ENCODE measurements at regions not wholly inside any gene's neighbourhood (a gene's known extent, or its start where the extent isn't known, plus 50 kb on each side); places are given as distances from the start of the nearest gene placed in this dataset.

GRCh38 chr5:3957658-3958057, 362.0 kb downstream of the IRX1 start:
- no peak for DNase-seq (ENCODE audit: low spot score)

DNA sequence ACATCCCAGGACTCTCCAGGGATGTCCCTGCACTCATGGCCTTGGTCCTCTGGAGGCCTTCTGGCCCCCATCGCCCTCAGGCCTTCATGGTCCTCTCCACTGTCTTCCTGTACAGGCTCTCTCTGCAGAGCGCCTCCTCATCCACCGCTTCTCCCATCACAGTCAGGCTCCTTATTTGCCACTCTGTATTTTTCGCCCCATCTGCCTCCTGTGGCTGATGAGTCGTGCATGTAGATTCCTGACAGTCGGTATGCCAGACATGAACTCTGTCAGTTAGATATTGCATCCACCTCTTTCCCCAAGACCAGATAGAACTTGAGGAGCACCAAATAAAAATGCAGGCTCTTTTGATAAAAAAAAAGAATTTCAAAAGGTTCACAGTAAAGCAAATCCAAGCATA, 362.8 kb downstream of the IRX1 start:
- DNase-seq (ENCODE audit: low spot score), result no peak

GRCh38 chr5:3962113-3962512, 366.5 kb downstream of the IRX1 start:
- no peak for DNase-seq (ENCODE audit: low spot score)

- DNase-seq (ENCODE audit: low spot score), result no peak
These were observed 368.0 kb downstream of the IRX1 start for GRCh38 chr5:3963652-3964051.

- DNase-seq (ENCODE audit: low spot score), result no peak
These were observed 384.5 kb downstream of the IRX1 start for GRCh38 chr5:3980156-3980555.

DNA sequence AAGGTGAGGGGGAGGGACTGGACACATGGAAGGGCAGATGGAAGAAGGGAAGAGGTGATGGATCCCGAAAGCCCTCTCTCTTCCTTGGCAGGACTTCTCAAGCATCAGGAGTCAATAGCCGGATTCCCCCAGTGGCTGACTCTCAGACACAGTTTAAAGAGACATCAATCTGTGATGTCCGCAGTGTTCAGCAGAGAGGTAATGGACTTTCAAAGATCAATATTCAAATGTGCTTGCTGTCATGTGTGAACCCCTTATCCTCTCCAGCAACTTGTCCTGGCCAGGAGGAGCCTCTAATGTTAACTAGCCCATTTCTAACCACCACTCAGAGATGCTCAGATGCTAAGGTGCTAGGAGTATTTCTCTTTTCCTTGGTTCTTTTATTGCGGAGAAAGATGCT, 392.2 kb downstream of the IRX1 start:
- no peak for DNase-seq (ENCODE audit: low spot score)

DNA sequence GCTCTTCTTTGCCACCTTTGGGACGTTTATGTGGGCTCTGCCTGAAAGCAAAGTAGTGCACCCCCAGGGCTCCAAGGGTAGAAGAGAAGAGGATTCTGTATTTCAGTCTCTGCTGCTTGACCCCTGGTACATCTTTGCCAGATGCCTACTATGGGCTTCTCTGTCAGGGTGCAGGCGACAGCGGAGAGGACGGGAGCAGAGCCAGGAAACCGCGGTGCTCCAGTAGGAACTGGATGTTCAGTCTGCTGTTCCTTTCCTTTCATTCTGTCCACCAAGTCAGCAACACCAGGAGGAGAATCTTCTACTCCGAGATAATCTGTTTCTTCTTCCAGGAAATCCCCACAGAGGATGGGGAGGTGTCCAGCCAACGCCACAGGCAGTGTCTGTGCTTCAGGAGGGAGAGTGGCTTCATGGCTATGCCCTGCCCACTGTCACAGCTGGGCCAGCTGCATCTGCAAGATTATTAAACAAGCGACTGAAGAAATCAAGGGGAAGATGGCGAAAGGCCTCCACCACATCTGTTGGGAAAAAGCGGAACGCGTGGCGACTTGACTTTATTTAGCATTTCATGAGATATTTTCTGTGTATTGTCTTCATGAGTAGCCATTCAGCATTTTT, 398.3 kb downstream of the IRX1 start:
- no peak for DNase-seq (ENCODE audit: low spot score)

DNA sequence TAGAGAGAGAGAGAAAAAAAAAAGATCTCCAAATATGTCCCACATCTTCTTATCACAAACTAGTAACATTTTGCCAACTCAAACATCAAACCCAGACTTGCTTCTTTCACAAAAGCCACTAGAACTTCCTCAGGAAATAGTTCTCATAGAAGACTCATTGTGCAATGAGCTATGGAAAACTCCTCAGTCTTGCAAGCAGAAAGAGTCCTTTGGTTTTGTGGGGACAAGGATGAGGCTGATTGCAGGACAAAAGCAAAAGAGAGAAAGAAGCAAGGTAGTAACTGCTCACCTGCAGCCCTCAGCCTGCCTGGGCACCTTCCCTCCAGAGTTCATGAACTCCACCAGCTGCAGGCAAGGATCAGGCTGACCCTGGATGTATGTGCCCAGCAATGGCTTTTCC, 399.0 kb downstream of the IRX1 start:
- DNase-seq (ENCODE audit: low spot score), result no peak

DNA sequence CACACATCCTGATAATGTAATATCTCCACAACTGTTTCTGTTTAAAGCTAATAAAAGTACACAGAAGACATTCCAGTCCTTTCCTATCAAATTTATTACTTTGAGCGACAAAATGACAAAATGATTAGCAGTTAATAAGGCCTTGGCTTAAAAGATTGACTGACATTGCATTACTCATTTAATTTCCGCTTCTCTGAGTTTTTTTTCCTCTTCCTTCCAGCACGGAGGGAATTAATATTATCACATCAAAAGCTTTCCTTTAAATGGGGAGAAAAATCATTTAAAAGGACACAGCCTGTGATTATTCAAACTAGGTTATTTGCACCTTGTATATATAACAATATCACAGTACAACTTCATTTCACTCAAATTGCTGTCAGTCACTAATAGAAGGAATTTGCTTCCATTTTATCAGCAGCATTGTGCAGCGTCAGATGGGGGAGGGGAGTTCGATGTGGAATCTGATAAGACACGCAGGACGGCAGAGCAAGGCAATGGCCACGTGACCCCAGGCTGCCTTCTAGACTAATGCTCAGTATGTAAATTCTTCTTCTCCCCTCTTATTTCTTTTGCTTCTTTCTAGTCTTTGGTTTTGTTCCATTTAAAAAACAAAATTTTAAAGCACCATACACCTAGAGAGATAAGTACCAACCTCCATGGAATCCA, 400.5 kb downstream of the IRX1 start:
- no peak for DNase-seq (ENCODE audit: low spot score)

DNA sequence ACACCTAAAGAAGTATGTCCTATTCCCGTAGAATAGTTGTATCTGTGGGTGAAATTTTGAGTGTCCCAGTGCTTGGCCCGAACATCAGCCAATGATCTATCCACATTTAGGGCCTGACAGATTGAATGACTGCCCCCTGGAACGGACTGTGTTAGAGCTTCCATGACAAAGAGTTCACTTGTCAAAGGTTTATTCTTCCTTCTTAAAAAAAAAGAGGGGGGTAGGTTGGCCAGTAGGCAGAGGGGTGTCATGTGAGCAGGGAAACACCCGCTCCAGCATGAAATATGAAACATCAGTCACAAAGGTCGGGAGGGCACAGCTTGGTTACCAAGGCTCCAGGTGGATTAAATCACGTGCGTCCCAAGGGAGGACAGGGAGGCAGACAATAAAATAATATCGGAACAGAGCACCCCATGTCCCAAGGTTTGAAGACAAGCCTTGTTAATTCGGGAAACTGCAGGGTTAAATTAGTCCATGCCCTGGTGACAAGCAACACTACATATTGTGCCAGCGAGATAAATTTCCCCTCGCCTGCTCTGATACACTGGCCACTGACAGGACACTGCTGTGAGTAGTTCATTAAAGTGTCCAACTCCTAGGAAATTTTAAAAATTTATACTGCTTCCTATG, 401.2 kb downstream of the IRX1 start:
- no peak for DNase-seq (ENCODE audit: low spot score)

DNA sequence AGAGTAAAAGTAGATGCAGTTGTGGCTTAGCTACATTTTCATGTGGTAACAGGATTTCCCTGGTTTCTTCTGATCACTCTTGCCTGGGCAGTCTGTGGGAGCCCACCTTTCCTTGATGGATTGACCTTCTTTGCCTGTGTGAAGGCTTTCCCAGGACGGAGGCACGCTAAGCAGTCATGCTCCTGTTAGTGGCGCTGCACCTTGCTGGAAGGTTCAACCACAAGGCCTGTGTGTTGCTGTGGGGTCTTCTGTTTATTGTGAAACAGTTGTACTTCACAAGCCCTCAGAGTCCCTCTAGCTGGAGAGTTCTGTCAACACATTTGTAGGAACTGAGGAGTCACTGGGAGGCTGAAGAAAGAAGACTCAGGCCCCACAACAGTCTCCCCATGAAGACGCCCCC, 402.0 kb downstream of the IRX1 start:
- no peak for DNase-seq (ENCODE audit: low spot score)

DNA sequence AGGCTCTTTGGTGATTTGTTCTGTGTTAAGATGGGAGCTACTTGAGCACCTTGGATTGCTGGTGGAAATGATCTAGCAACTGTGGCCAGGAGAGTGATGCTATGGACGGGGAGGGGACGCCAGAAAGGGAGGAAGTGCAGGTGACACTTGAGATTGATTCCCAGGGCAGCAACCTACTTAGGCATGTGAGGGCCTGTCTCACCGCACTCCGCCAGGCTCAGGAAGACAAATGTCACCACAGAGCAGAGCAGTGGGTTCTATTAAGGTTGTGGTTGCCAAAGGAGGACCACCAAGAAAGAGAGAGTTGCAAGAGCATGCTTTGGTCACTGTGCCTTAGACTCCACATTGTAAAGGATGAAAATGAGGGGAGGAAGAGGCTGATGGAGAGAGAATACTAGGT, 404.3 kb downstream of the IRX1 start:
- no peak for DNase-seq (ENCODE audit: low spot score)

DNA sequence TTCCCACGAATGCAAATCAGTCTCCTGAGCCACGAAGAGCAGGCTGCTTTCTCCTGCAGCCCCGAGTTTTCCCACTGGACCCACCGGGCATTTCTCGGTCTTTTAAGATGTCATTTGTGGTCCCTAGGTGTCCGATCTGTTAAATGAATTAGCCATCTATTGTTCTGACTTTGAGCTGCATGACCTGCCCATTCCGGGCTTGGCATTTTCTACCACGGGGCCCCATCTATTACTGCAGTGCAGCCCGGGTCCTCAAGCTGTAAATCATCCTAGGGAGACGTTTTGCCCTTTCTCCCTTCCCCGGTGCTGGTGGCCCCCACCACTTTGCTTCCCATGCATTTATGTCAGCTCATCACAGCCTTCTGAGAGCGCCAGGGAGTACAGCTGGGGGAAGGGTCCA, 405.4 kb downstream of the IRX1 start:
- DNase-seq (ENCODE audit: low spot score), result no peak

DNA sequence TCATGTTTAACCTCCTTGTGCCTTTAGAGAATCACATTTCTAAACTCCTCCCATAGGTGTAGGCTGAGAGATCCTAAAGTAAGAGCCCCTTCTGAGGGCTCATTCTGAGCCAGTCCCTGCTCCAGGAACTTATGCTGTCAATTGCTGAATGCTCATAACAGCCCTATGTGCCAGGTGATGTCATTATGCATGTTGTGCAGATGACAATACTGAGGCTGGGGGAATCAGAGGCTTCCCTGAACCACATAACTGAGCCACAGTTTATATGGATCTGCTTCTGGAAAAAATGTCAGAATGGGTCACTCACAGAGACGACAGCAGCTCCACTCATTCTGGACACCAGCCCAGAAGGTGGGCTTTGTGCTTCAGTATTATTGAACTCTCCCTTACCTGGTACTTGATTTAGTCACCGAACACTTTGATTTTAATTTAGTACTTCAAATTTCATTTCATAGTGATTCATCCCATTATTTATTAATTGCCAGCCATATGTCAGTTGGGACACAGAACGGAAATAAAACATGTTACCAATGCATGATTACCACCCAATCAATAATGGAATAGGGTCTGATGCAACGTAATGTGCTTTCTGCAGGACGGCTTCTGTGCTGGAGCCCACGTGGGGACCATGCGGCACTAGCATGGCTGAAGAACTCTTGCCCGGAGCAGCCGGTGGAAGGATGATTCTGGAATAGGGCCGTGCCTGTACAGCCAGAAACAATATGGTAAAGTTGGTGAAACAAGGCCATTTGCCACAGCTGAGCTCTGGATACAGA, 406.3 kb downstream of the IRX1 start:
- DNase-seq (ENCODE audit: low spot score), result no peak

GRCh38 chr5:4005335-4005734, 409.7 kb downstream of the IRX1 start:
- DNase-seq (ENCODE audit: low spot score), result no peak

DNA sequence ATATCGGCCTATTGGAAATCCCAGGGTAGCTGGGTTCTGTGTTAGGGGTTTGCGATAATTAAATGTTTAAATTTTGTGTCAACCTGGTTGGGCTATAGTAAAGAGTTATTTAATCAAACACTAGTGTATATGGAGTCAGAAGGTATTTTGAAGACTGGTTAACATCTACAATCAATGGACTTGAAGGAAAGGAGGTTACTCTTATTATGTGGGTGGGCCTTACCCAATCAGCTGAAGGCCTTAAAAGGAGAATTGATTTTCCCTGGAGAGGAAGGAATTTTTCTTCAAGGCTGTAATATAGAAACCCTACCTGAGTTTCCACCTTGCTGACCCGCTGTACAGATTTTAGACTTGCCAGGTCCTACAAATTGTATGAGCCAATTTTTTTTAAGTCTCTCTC, 411.4 kb downstream of the IRX1 start:
- DNase-seq (ENCODE audit: low spot score), result no peak

DNA sequence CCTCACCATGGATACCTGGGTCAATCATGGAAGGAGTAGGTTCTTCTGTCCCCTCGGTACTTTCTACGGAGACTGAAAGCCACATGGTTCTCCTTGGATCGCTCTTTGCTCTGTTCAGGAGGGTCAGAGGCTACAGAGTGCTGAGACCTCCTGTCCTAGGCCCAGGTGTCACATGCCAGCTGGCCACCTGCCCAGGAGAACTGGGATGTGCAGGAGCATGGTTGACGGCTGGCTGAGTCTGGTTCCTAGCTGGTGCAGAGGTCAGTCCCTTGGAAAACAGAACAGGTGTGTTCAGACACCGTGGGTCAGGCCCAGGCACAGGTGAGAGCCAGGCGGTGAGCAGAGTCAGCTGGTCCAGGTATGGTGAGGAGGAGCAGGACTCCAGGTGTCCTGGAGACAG, 416.3 kb downstream of the IRX1 start:
- no peak for DNase-seq (ENCODE audit: low spot score)

GRCh38 chr5:4013106-4013898, 417.7 kb downstream of the IRX1 start:
- no peak for DNase-seq (ENCODE audit: low spot score)

DNA sequence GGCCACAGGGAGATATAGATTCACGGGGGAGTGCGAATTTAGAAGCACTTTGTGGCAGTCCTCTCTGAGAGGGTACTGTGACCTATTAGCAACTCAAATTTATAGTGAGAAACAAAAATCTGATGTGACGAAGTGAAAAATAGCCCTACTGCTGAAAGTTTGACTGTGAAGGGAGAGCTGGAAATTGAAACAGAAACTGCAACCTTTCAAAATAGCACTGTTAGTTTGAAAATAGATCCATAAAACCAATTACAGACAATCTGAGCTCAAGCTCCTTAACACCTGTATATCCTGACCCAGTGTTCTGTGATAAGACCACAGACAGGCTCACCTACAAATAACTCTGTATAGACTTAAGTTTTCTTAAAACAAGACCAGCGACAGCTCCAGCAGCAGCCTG, 420.1 kb downstream of the IRX1 start:
- no peak for DNase-seq (ENCODE audit: low spot score)

GRCh38 chr5:4017076-4017803, 421.6 kb downstream of the IRX1 start:
- DNase-seq (ENCODE audit: low spot score), result no peak

GRCh38 chr5:4018007-4018406, 422.4 kb downstream of the IRX1 start:
- DNase-seq (ENCODE audit: low spot score), result peak; percentile 47

Measured in pons (tissue), 1 donor.